ENCODE measurements at regions not wholly inside any gene's neighbourhood (a gene's known extent, or its start where the extent isn't known, plus 50 kb on each side); places are given as distances from the start of the nearest gene placed in this dataset.

DNA sequence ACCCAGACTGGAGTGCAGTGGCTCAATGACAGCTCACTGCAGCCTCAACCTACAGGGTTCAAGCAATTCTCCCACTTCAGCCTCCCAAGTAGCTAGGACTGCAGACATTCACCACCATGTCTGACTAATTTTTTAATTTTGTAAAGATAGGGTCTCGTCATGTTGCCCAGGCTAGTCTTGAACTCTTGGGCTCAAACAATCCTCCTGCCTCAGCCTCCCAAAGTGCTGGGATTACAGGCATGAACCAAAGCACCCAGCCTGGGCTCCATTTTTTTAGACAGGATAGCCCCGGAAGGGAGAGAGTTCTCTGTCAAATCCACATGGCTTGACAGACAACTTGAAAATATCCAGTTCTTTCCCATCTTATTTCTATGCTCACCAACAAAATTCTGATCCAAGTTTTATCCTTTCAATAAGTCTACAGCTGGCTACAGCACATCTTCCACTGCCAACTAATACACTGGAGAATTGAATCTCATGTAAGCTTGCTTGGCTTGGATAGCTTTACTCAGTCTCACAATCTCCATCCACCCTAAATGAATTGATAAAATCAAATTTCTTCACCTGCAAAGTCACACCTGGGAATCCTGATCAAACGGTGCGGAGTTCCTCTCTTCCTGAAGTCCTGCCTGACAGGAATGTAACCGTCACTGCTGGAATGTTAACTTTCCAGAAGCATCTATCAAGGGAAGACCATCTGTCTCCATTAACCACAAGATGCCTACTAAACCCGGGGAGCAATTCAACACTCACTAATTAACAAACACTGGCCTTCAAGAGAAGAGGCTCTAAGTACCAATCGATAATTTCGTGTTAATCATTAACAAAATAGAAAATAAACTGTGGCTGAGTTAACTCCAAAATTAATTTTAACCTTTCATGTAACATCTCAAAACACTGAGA lies 239.7 kb upstream of the MKLN1 start:
- DNase-seq (ENCODE audit: low spot score): no peak

DNA sequence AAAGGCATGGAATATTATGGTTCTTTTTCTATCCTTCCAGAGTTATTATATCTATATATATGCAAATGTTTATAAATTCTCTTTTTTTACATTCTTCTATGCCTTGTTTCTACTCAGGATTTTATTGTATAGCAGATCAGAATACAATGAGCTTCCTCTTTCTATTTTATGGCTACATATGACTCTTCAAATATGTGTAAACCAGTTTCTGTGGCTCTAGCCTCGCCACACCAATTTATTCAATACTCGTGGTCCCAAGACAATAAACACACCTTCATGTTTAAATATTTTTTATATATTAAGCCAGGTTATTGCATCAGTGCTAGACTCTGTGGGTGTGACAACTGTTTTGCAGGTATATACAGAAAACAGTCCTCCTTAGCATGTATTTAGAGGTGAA lies 237.5 kb upstream of the MKLN1 start:
- DNase-seq (ENCODE audit: low spot score): no peak

DNA sequence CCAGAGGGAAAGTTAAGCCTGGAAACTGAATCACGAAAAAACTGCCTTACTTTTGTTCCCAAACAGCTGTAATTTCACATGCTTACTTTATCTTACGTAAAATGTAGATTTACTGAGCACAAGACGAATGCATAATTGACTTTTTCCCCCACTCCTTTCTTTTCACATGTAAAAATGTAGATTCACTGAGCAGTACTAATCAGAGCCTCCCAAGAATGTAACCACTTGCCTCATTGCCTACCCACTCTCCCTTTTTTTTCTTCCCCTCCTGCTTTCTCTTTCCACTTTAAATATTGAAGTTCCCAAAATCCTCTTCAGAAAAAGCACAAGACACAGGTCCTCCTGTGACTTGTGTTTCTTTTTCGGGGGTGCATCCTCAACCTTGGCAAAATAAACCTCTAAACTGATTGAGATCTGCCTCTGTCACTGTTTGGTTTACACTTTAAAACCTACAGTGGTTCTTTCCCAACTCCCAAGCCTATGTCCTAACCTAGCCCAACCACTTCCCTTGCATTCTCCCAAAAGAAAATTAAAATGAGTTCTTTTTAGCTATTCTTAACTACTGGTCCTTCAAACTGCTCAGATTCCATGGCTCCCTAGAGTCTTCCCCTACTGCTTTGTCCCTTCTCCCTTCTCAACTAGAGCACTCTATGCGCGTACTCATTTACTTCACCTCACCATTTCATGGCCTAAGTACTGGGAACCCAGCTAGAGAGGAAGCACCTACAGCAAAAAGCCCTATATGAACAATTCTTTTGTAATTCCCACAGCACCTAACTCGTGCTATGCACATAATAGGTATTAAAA lies 236.6 kb upstream of the MKLN1 start:
- DNase-seq (ENCODE audit: low spot score): no peak

DNA sequence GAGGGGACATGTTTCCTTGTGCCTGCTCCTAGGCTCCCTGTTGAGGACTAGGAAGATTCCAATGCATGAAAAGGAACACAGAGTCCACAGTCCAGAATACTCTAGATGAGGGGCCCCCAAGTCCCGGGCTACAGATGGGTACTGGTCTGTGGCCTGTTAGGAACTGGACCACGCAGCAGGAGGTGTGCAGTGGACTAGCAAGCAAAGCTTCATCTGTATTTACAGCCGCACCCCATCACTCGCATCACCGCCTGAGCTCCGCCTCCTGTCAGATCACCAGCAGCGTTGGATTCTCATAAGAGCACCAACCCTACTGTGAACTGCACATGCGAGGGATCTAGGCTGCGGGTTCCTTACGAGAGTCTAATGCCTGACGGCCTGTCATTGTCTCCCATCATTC lies 233.0 kb upstream of the MKLN1 start:
- no peak for DNase-seq (ENCODE audit: low spot score)

DNA sequence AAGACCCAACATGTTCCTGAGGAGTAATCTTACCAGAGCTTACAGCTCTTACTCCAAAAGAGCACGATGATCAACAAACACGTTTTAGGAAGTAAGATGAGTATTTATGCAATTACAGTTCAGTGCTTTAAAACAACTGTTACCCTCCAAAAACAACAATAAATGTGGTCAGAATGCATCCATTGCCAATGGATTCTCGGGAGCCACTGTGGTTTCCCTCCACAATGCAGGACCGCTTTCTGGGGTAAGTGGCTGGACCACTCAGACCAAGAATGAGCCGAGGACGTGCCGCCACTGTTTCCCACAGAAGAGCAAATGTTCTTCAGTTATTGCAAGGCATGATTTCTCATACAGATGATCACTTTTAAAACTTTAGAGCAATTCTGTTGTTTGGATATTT lies 232.3 kb upstream of the MKLN1 start:
- no peak for DNase-seq (ENCODE audit: low spot score)

DNA sequence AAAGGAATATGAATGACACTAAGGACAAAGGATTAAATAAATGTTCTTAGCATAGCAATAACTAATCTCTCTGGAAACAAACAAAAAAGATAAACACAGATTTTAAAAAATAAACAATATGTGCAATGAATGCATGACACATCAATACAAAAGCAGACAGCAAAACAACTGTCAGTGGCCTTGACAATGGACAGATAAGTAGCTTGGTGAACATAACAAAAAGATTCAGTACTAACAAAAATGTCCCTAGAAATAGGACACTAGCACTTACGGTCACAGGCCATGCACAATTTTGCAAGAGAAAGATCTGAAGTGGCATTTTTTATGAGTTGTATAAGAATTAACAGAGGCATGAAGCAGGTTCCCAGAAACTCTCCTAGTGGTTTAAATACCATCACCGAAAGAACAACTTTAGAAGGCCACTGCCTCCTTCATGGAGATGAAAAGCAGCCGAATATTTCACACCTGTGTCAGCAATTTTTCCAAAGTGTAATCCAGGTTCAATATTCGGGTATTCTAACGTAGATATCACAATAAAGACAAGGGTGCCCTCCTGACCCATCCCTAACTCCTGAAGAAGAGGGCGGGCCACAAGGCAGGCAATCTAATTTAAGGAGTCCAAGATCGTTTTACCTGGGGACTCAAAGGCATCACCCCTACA lies 231.3 kb upstream of the MKLN1 start:
- DNase-seq (ENCODE audit: low spot score): no peak

DNA sequence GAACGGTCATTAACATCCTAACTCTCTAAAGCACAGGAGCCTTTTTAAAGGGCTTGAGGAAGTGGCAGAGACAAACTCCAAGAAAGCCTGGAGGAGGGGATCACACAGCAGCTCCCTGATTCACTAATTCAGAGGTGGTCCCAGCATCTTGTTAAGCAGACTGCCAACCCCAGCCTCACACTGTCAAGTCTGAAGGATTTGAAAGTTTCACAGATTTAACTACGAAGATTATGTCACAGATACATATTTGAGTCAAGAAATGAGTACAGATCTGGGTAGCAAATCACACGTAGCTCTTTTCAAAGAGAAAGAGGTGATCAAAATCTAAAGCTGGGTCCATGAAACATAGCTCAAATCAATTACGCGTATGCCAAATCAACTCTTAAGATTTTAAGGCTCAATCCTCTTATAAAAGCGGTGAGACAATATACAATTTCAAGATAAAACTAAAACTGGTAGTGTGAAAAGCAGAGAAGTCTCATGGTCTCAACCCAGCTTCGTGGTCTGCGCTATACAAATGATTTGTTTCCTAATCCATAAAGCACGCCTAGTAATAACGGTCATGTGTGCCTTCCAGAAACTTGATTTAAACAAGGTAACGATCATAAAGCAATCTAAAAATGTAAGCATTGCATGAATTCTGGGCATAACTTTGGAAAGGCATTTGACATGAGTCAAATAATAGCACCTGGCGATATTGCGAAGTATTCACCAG lies 229.9 kb upstream of the MKLN1 start:
- no peak for DNase-seq (ENCODE audit: low spot score)

DNA sequence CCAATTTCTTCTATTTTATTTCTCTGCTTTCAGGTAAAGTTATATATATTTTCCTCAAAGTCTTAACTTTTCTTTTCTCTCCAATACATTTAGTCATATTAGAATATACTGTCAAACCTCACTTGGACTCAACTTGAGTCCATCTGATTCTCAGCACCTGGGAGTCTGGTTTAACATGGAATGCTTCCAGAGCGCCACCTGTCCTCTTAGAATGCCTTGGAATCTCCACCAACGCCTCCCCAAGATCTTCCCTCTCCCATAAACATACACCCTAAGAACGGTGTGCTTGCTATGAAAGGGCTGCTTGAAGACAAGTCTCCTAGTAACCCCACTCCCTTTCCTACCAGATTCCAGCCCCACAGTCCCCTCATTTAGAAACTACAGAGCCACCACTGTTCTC lies 229.1 kb upstream of the MKLN1 start:
- DNase-seq (ENCODE audit: low spot score): no peak

DNA sequence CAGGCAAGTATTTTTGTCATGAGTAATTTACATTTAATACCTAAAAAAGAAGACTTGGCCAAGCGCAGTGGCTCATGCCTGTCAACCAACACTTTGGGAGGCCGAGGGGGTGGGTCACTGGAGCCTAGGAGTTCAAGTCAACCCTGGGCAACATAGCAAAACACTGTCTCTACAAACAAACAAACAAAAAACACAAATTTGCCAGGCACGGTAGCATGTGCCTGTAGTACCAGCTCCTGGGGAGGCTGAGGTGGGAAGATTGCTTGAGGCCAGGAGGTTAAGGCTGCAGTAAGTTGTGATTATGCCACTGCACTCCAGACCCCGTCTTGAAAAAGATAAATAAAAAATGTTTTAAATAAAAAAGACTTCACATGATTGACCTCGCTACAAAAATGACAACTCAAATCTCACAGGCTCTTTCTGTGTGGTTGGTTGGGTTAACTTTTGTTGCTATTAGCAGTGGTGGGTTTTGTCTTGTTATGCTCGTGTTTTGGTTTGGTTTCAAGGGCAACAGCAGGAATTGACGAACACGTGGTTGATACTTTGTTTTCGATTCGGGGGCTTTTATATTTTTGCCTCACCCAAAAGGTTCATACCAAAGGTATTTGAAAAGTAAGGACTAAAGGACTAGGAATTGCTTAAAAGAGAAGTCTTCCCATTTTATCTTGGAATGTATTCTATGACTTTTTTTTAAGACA lies 227.2 kb upstream of the MKLN1 start:
- DNase-seq (ENCODE audit: low spot score): no peak

DNA sequence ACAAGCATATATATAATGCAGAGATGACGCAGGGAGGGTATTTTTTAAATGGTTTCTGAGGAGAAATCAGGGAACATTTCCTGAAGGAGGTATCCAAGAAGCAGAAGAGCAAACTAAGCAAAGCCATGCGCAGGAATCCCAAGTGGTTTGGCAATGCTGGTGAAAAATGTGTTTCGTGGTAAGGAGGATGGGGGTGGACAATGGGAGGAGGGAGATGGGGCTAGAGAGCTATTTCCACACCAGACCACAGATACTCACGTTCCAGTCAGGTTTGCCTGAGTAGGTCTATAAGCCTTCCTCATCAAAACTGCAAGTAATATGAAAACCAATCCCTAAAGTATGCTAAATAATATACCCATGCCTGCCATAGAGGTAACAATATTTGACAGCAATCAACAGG lies 223.7 kb upstream of the MKLN1 start:
- no peak for DNase-seq (ENCODE audit: low spot score)

DNA sequence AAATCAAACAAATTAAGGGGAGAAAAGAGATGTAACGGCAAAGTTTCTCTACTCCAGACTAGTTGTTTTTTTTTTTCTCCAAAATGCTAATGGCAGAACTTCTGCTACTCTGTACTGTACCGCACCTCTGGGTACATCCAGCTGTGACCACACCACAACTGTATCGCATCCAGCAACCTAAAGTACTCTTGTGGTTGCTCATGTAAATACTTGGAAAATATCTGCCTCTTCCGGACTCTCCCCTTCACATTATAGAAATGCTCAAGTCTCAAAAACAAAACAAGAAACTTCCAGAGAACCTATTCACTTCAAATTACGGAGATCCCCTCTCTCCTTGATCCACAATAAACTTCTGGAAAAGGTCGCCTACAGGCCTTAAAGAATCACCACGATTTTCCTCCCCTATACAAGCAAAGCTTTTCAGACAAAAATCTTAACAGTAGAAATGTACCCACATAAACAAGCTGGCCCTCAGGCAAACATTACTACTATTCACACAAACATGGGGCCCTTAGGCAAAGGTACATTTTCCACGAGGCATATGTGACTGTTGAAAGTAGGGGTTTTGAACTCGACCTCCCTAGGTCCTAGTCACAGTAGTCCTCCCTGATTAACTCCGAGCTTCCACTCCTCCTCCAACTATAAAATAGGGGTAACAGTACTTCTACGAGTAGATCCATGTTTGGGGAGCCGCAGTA lies 222.9 kb upstream of the MKLN1 start:
- DNase-seq (ENCODE audit: low spot score): no peak

DNA sequence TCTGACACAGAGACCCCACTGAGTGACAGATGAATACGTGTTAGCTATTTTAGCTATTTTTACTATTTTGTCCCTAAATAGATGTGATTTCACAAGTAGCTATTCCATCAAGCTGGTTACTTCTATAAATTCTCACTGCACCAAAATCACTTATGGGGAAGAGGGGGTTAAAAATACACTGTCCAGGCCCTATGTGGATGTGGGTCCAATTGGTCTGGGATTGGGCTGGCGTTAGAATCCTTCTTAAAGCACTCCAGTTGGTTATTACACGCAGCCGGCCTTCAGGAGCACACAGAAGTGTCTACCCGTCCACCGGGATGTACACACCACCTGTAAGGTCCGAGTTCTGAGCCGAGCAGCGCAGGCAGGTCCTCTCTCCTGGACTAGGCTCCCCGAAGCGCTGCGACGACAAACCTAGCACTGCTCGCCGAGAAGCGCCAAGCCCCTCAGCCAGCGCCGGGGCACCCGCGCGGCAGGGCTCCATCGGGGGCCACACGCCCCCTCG lies 222.3 kb upstream of the MKLN1 start:
- peak; percentile 62 for DNase-seq (ENCODE audit: low spot score)

DNA sequence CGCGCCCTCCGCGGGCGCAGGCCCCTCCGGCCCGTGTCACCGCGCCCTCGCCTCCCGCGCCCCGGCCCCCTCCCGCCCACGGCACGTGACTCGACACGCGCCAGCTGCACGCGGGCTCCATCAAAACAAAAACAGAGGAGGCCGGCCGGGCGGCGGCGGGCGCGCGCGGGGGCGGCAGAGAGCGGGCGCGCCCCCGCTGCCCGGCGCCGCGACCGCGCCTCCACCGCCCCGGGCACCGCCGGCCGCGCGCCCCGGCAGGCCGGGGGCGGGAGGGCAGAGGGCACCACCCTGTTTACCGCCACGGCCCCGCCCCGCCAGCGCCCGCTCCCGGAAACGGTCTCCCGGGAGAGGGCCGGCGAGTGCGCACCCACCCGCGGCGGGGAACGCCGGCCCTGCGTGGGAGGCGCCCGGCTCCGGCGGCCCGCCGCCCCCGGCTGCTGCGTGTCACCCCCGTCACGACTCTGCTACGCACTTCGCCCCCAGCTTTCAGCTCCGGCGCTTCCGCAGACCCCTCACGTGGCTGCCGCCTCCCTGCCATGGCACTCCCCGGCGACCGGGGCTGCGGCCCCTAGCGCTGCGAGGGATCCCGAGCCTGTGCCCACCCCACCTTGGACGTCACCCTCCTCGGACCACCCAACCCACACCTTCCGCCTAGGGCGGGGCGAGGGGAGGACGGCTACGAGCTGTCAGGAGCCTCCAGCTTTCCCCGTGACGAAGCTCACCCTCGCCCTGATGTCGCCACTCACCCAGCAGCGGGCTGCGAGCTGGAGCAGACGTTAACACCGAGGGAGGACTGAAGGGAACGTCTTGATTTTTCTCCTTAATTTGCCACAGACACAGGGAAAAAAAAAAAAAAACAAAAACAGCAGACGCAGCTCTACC lies 221.6 kb upstream of the MKLN1 start:
- peak; percentile 70 for DNase-seq (ENCODE audit: low spot score)

DNA sequence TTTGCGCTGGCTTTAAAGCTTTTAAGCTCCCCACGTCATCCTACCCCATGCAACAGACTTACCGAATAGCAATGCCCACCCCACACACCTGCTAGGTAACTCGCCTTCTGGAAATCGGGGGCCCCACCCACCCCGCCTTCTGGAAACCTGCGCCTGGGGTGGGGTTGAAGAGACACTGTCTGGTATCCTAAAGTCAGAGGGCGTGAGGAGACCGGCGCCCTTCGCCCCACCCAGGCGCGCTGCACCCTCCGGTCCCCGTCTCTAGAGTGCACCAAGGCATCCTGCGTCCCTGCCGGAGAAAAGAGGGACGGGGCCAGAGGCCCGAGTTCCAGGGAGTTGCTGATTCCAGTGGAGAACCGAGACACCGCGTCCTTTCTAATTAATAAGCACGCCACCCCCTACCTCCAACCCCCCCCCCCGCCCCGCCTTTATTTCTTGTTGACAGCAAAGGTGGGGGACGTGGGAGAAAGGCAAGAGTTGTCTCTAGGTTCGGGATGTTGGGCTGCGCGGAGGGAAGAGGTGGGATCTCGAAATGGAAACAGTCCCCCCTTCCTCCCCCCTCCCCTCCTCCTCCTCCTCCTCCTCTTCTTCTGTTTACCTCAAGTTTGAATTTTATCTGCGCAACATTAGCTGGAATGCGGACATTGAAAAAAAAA lies 220.9 kb upstream of the MKLN1 start:
- DNase-seq (ENCODE audit: low spot score): peak; percentile 50

DNA sequence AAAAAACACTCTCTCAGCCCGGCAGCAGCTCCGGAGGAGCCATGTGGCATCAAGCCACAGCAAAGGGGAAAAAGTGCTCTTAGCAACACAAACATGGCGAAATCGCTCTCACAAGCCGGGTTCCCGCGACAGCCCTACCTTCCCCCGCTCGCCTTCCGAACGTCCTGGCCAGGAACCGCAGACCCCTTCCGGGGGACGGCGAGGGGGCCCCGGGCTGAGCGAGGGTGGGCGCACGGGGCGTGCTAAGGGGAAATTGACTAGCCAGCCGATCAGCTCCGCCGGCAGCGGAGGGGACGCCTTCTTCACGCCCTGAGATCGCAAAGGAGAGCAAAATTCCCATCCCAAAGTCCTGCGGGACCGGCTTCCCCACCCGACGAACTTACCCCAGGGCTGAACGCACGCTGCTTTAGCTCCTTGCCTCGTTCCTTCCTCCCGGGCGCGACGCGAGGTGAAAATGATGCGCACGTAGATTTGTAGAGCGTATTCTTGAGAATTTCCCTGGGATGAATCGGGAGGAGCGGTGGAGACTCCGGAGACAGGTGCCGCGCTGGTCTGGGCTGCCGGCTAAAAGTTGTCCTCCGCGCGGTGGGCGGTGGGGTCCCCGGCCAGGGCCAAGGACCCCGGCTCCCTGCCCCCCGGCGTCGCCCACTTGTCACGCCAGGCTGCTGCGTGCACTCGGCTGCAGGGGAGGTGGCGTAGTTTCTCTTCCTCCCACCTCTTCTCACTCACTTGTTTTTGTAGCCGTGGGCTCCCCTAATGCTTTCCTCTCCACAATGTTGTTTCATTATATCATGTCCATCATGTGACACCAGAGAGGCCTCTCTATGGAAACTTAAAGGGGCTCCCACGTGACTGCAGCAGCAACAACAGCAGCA lies 220.1 kb upstream of the MKLN1 start:
- peak; percentile 87 for DNase-seq (ENCODE audit: low spot score)

DNA sequence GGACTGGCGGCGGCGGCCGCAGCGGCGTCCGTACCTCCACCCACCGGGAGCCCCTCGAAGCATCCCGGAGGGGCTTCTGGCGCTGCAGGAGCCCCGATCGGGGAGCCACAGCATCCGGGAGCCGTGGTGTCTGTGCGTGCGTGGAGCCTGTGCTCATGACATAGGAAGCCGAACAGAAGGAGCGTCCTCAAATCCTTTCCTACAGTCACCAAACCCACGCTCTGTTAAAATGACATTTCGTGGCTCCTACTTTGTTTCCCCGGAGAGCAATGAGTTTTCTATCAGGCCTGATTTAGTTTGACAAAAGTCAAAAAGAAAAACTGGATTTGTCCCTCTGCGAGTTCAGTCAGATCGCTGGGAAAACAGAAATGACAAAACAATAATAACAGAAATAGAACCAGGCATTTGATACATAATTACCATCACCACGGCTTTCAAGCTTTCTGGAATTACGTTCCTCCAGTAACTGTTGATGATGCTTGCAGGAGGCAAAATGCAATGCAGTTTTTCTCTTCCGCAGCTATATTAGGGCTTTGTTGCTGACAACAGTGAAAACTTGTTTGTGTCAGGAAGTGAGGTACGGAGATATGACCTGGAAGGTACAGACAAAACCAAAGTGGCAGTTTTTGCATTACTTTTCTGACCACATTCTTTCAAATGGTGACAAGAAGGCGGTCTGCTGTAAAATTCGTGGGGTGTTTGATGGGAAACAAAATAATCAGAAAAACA lies 219.3 kb upstream of the MKLN1 start:
- DNase-seq (ENCODE audit: low spot score): no peak

DNA sequence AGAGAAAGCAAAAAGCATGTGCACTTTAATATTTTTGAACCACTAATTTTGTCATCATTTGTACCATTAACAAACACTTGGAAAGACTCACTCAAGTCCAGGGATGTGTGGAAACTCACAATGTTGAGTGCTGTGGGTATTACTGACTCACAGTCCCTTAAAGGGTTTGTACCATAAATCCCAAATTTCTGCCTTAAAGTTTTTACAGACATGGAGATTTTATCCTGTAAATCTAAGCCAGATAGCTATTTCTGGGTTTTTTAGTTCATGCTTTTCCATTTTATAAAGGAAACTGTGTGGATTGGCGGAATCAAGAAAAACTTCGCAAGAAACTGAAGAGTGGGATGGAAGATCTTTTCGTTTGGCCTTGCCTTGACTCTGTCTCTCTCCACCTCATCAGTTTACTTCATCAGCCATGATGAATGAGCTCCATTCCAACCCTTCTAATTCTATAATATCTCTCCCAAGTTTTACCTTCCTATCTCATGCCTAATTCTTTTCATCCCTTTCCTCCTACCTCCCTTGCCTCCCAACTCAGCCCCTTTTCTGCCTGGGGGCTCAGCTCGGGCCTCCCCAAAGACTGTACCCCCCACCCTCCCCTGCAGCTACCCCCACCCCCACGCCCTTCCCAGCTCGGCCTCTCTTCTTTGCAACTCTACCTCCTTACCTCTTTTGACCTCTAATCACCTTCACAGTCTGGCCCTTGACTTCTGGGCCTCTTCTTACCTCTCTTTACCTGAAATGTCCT lies 218.5 kb upstream of the MKLN1 start:
- no peak for DNase-seq (ENCODE audit: low spot score)
